K562 (cell line): ENCODE measurements at regions not wholly inside any gene's neighbourhood (a gene's known extent, or its start where the extent isn't known, plus 50 kb on each side); places are given as distances from the start of the nearest gene placed in this dataset.

Experiments used
- CEBPZ ChIP-seq: fragments of 150-350 bp; IDR thresholded peaks from 2 replicates; pipeline ENCODE4 v1.6.1; 2014; ENCODE audit warnings: low read depth, mild to moderate bottlenecking, low read length, borderline replicate concordance
- NFIC ChIP-seq: fragments of 450-650 bp; IDR thresholded peaks from 2 replicates; pipeline ENCODE4 v1.6.1; 2017; ENCODE audit warnings: mild to moderate bottlenecking, inconsistent platforms
- RBFOX2 ChIP-seq: fragments of 200-400 bp; formaldehyde crosslinking; IDR thresholded peaks from 2 replicates; pipeline ENCODE4 v1.6.1; 2017; ENCODE audit warnings: low read depth, mild to moderate bottlenecking, low read length, moderate library complexity
- SETDB1 ChIP-seq: IDR thresholded peaks from one replicate; pipeline ENCODE4 v1.6.1; 2012; ENCODE audit warnings: low read length, control low read depth, inconsistent platforms
- ZNF197 ChIP-seq: fragments of 200-800 bp; sonication (Bioruptor generic); IDR thresholded peaks from 2 replicates; pipeline ENCODE4 v1.6.1; 2016; ENCODE audit warnings: low read depth, missing genetic modification characterization, missing compliant biosample characterization
- ZNF3 ChIP-seq: fragments of 250-450 bp; sonication (Bioruptor Pico); IDR thresholded peaks from 2 replicates; pipeline ENCODE4 v1.5.0; 2021; ENCODE audit warnings: mild to moderate bottlenecking, moderate library complexity
- ZNF408 ChIP-seq: fragments of 250-450 bp; sonication (Bioruptor Pico); IDR thresholded peaks from 2 replicates; pipeline ENCODE4 v1.4.0; 2020; ENCODE audit warnings: low read depth, mild to moderate bottlenecking, moderate library complexity
- ZNF551 ChIP-seq: fragments of 250-450 bp; sonication (Bioruptor Pico); IDR thresholded peaks from 2 replicates; pipeline ENCODE4 v1.5.0; 2021; ENCODE audit warnings: mild to moderate bottlenecking, moderate library complexity
- TF ChIP-seq, protein P1 (sequence below): fragments of 450-650 bp; IDR thresholded peaks from 2 replicates; pipeline ENCODE4 v1.6.1; 2016; ENCODE audit warnings: missing biosample characterization, missing genetic modification characterization

DNA sequence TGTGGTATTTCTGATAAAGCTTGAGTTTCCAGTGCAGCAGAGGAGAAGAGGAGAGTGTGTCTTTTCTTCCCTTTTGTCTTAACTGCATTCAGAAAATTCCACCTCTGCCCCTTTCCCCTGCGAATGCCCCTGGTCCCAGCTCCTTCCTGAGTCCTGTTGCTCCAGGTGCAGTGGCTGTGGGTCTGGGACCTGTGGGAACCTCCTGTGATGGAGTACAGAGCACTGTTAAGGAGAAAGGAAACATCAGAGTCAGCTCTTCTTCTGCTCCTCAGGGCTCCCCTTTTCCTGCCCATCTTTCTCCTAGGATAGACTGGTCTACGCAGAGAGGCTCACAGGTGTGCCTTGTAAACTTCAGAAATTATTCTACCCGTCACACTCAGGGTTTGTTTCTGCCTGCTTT is 165.8 kb upstream of the ROPN1 start (continued):
- TF ChIP-seq ZNF551 (CRISPR knock-in tag): no peak
- TF ChIP-seq, protein P1, sequence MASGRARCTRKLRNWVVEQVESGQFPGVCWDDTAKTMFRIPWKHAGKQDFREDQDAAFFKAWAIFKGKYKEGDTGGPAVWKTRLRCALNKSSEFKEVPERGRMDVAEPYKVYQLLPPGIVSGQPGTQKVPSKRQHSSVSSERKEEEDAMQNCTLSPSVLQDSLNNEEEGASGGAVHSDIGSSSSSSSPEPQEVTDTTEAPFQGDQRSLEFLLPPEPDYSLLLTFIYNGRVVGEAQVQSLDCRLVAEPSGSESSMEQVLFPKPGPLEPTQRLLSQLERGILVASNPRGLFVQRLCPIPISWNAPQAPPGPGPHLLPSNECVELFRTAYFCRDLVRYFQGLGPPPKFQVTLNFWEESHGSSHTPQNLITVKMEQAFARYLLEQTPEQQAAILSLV: no peak
- no peak for TF ChIP-seq RBFOX2
- no peak for TF ChIP-seq SETDB1
- TF ChIP-seq ZNF3 (CRISPR knock-in tag): no peak
- TF ChIP-seq ZNF408: no peak
- TF ChIP-seq CEBPZ: no peak
- TF ChIP-seq NFIC: no peak
- no peak for TF ChIP-seq ZNF197
